Epithelial cell of esophagus (primary cell): ENCODE measurements at regions not wholly inside any gene's neighbourhood (a gene's known extent, or its start where the extent isn't known, plus 50 kb on each side); places are given as distances from the start of the nearest gene placed in this dataset.

ENCODE experiments used
- DNase-seq: peaks from one replicate; pipeline ENCODE4 v3.0.0; 2010; ENCODE audit warnings: low read depth
- H3K4me3 ChIP-seq: 2 replicates; pipeline ENCODE4 v1.5.1; 2011; ENCODE audit warnings: mild to moderate bottlenecking, low read length, control low read depth
- CTCF ChIP-seq: IDR thresholded peaks from 2 replicates; pipeline ENCODE4 v1.5.1; 2011; ENCODE audit warnings: low read depth, mild to moderate bottlenecking, low read length, control low read depth, inconsistent platforms; ENCODE audit not compliant: insufficient read depth; ENCODE audit errors: missing control alignments

DNA sequence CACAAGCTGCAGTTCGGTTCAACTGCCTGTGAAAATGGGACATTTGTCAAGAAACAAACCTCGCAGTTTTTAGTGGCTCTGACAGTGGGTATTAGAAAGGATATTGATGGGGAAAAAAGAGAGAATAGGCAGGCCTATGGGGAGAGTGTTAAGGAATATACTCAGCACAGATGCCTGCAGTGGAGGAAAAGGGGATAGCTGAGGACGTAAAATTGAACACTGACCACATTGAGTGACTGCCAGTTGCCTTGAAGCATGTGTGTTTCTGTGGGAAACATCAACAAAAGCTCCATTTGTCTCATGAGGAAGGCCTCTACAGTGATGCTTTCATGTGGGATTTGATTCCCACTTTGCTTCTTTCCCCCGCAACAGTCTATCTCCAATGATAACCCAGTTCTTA lies 1042.1 kb downstream of the TUSC7 start:
- DNase-seq, result no peak
- H3K4me3 ChIP-seq, result no peak overlapping the region

DNA sequence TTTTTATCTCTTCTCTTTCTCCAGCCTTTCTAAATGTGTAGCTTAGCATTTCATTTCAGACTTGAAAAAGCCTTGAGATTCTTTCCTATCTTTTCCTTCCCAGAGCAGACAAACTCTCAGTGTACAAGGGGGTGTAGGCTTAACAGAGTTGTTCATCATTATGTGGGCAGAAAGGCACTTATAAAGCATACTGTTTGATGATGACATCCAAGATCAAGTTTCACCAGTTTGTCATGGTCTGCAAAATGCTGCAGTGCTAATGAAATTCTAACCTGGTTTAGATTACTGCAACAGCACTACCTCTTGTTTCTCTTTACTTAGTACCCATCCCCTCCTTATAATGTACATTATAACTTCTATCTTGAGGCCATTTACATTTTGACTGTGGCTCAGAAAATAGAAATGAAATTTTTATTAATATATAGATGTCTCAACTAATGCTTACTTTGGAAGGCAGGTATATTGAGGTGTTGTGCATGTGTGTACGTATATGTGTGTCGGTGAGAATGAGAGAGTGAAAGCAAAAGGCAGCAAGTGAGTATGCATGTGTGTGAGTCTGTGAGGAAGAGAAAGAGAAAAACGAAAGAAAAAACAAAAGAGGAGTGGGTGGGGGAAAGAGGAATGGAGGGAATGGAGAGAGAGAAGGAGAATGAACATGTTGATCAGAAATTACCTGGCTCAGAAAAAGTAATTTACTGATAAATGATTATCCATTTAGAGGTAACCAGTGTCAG lies 1043.6 kb downstream of the TUSC7 start:
- DNase-seq, result peak; percentile 76
- no peak for TF ChIP-seq CTCF
- H3K4me3 ChIP-seq, result no peak overlapping the region

More for the DNA sequence above, 1042.1 kb downstream of the TUSC7 start:
- TF ChIP-seq CTCF, result no peak

DNA sequence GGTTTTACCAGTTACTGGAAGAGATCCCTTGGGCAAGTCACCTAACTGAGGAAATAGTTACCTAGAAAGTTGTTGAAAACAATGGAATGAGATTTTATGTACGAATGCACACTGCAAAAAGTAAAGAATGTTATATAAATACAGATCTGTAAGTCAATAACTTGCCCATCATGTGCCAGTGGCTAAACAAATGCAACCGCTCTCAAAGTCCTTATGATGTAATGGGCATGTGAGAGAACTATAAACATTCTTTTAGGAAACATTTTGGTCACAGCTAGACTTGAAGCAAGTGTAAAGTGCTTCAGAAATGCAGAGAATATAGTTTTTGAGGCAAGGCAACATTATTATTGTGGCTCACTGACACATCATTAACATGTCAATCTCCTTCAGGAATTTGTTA lies 1044.5 kb downstream of the TUSC7 start:
- H3K4me3 ChIP-seq, result no peak overlapping the region
- no peak for TF ChIP-seq CTCF
- DNase-seq, result no peak

GRCh38 chr3:117754841-117755240 lies 1045.3 kb downstream of the TUSC7 start:
- TF ChIP-seq CTCF, result no peak
- H3K4me3 ChIP-seq, result no peak overlapping the region
- no peak for DNase-seq

GRCh38 chr3:117756563-117756962 lies 1047.0 kb downstream of the TUSC7 start:
- no peak for TF ChIP-seq CTCF
- H3K4me3 ChIP-seq, result no peak overlapping the region
- DNase-seq, result no peak

DNA sequence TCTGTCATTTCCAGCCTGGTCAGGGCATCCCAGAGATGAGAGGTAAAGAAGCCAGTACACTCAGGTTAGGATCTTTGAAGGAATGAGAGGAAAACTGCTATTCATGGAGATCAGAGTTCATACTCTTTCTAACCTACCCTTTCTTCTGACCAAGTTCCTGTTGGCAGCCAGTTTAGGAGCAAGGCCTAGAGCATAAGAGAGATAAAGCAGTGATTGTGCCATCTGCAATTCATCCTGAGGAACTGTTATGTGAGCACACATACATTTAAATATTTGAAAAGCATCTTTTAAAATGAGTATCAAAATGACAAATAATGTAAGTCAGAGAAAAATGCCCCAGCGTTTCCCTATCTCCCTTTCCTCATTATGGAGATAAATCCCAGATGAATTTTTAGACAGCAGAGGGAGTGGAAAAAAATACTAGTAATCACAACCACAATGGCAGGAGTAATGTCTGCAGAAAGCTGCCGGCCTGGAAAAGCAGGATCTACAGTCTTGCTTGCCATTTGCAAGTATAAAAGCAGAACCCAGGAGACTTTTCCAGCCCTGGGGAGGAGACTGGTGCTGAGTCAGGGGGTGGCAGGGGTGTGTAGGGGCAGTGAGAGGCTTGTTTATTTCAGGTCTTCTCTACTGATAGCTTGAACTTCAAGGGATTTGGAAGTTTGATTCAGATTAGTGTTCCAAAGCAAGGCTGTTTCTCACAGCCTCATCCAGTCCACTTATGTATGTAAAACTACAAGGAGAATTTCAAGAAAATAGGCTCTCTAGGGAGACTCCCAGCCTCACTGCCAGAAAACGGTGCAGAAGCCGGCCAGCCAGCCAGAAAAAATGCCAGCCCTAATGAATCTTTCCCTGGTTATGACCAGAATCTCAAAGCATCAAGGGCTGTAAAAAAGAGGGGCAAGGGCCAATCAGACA lies 1052.4 kb downstream of the TUSC7 start:
- peak; percentile 69 for DNase-seq
- H3K4me3 ChIP-seq, result no peak overlapping the region
- TF ChIP-seq CTCF, result no peak
